NCI-H1417 treated with DMSO at 0.1 percent for 48 hours (cell line): ENCODE measurements at regions not wholly inside any gene's neighbourhood (a gene's known extent, or its start where the extent isn't known, plus 50 kb on each side); places are given as distances from the start of the nearest gene placed in this dataset.
"Not testable (repeated sequence)": the region's sequence is repeated elsewhere in the genome, so short reads cannot be mapped to it uniquely, and the experiment has no call there.

Experiments used
- DNase-seq: peaks from one replicate; lab custom pipeline; 2025; lab: John Stamatoyannopoulos, UW

GRCh38 chr5:112534067-112534583 lies 115.0 kb upstream of the EPB41L4A start:
- DNase-seq: no peak

GRCh38 chr5:112534611-112535255 lies 115.7 kb upstream of the EPB41L4A start:
- DNase-seq: no peak

- DNase-seq: no peak
These were observed 116.3 kb upstream of the EPB41L4A start for GRCh38 chr5:112535356-112535755.

- DNase-seq: not testable (repeated sequence)
These were observed 125.5 kb upstream of the EPB41L4A start for GRCh38 chr5:112544558-112544957.

- DNase-seq: no peak
These were observed 128.0 kb upstream of the EPB41L4A start for GRCh38 chr5:112546946-112547592.

GRCh38 chr5:112548246-112548881 lies 129.3 kb upstream of the EPB41L4A start:
- DNase-seq: no peak

- no peak for DNase-seq
These were observed 130.1 kb upstream of the EPB41L4A start for GRCh38 chr5:112549127-112549526.

GRCh38 chr5:112549605-112550166 lies 130.6 kb upstream of the EPB41L4A start:
- DNase-seq: no peak

GRCh38 chr5:112551419-112552032 lies 132.4 kb upstream of the EPB41L4A start:
- no peak for DNase-seq

GRCh38 chr5:112552216-112552615 lies 133.1 kb upstream of the EPB41L4A start:
- DNase-seq: no peak

- DNase-seq: no peak
These were observed 133.7 kb upstream of the EPB41L4A start for GRCh38 chr5:112552791-112553190.

GRCh38 chr5:112554101-112554977 lies 135.3 kb upstream of the EPB41L4A start:
- no peak for DNase-seq

- DNase-seq: no peak
These were observed 136.1 kb upstream of the EPB41L4A start for GRCh38 chr5:112555197-112555596.

GRCh38 chr5:112555691-112556090 lies 136.6 kb upstream of the EPB41L4A start:
- DNase-seq: no peak

- DNase-seq: not testable (repeated sequence)
These were observed 140.4 kb upstream of the EPB41L4A start for GRCh38 chr5:112559501-112559900.

- DNase-seq: no peak
These were observed 141.3 kb upstream of the EPB41L4A start for GRCh38 chr5:112560371-112560770.

- DNase-seq: no peak
These were observed 144.2 kb upstream of the EPB41L4A start for GRCh38 chr5:112563169-112563826.

- DNase-seq: no peak
These were observed 147.2 kb upstream of the EPB41L4A start for GRCh38 chr5:112566251-112566650.

- no peak for DNase-seq
These were observed 150.5 kb upstream of the EPB41L4A start for GRCh38 chr5:112569596-112569995.

- no peak for DNase-seq
These were observed 151.8 kb upstream of the EPB41L4A start for GRCh38 chr5:112570708-112571444.
